Stimulated activated CD4-positive, alpha-beta T cell treated with anti-CD3 and anti-CD28 coated beads, Interleukin-4, amount 100 ng/mL, for 1 hour (primary cell): ENCODE measurements at regions not wholly inside any gene's neighbourhood (a gene's known extent, or its start where the extent isn't known, plus 50 kb on each side); places are given as distances from the start of the nearest gene placed in this dataset.
"Not testable (repeated sequence)": the region's sequence is repeated elsewhere in the genome, so short reads cannot be mapped to it uniquely, and the experiment has no call there.

Experiments used
- DNase-seq: peaks from one replicate; pipeline ENCODE4 v3.0.0-alpha.2; 2020

- DNase-seq, result no peak
These were observed 2393.0 kb upstream of the C9orf72 start for GRCh38 chr9:29966247-29966646.

GRCh38 chr9:29968831-29969230, 2395.6 kb upstream of the C9orf72 start:
- no peak for DNase-seq

- DNase-seq, result no peak
These were observed 2396.1 kb upstream of the C9orf72 start for GRCh38 chr9:29969408-29969807.

GRCh38 chr9:29969856-29970647, 2396.8 kb upstream of the C9orf72 start:
- no peak for DNase-seq

- DNase-seq, result no peak
These were observed 2400.9 kb upstream of the C9orf72 start for GRCh38 chr9:29974197-29974596.

- no peak for DNase-seq
These were observed 2403.7 kb upstream of the C9orf72 start for GRCh38 chr9:29976981-29977380.

GRCh38 chr9:29981013-29981412, 2403.4 kb upstream of the ACO1 start:
- no peak for DNase-seq

GRCh38 chr9:29999645-30000044, 2384.8 kb upstream of the ACO1 start:
- DNase-seq, result no peak

GRCh38 chr9:30010691-30011090, 2373.8 kb upstream of the ACO1 start:
- no peak for DNase-seq

GRCh38 chr9:30012622-30013021, 2371.8 kb upstream of the ACO1 start:
- no peak for DNase-seq

GRCh38 chr9:30015073-30015472, 2369.4 kb upstream of the ACO1 start:
- no peak for DNase-seq

- no peak for DNase-seq
These were observed 2364.3 kb upstream of the ACO1 start for GRCh38 chr9:30020161-30020560.

- no peak for DNase-seq
These were observed 2348.7 kb upstream of the ACO1 start for GRCh38 chr9:30035761-30036160.

GRCh38 chr9:30036558-30036957, 2347.9 kb upstream of the ACO1 start:
- no peak for DNase-seq

GRCh38 chr9:30039712-30040111, 2344.7 kb upstream of the ACO1 start:
- no peak for DNase-seq

GRCh38 chr9:30048396-30048795, 2336.0 kb upstream of the ACO1 start:
- no peak for DNase-seq

GRCh38 chr9:30058463-30058862, 2326.0 kb upstream of the ACO1 start:
- no peak for DNase-seq

GRCh38 chr9:30060976-30061375, 2323.5 kb upstream of the ACO1 start:
- no peak for DNase-seq

GRCh38 chr9:30065888-30066287, 2318.6 kb upstream of the ACO1 start:
- no peak for DNase-seq

- not testable (repeated sequence) for DNase-seq
These were observed 2315.2 kb upstream of the ACO1 start for GRCh38 chr9:30069236-30069635.

GRCh38 chr9:30075022-30075421, 2309.4 kb upstream of the ACO1 start:
- no peak for DNase-seq

- DNase-seq, result peak; percentile 3
These were observed 2308.8 kb upstream of the ACO1 start for GRCh38 chr9:30075451-30076199.

- no peak for DNase-seq
These were observed 2306.2 kb upstream of the ACO1 start for GRCh38 chr9:30078195-30078594.

- DNase-seq, result no peak
These were observed 2295.0 kb upstream of the ACO1 start for GRCh38 chr9:30089428-30089827.
